ENCODE measurements at regions not wholly inside any gene's neighbourhood (a gene's known extent, or its start where the extent isn't known, plus 50 kb on each side); places are given as distances from the start of the nearest gene placed in this dataset.

- no peak for FAIRE-seq
Observed at GRCh38 chr9:75417471-75417870, 329.2 kb downstream of the OSTF1 start.

GRCh38 chr9:75418518-75418917 lies 330.2 kb downstream of the OSTF1 start:
- FAIRE-seq = no peak
- DNase-seq (ENCODE audit: insufficient read length) = no peak
- TF ChIP-seq TAF1 (IDR thresholded peaks at IDR 0.05; ENCODE audit: borderline replicate concordance, low read depth, low read length) (no peak), POLR2A (IDR thresholded peaks at IDR 0.05; ENCODE audit: low read depth, low read length) (no peak), POLR2AphosphoS5 (IDR thresholded peaks at IDR 0.05; ENCODE audit: low read depth, low read length) (no peak)

More at GRCh38 chr9:75417471-75417870, 329.2 kb downstream of the OSTF1 start:
- TF ChIP-seq POLR2A (IDR thresholded peaks at IDR 0.05; ENCODE audit: low read depth, low read length) = no peak
- TF ChIP-seq POLR2AphosphoS5 (IDR thresholded peaks at IDR 0.05; ENCODE audit: low read depth, low read length) = no peak
- no peak for TF ChIP-seq TAF1 (IDR thresholded peaks at IDR 0.05; ENCODE audit: borderline replicate concordance, low read depth, low read length)
- no peak for DNase-seq (ENCODE audit: insufficient read length)

GRCh38 chr9:75422944-75423522 lies 334.7 kb downstream of the OSTF1 start:
- no peak for FAIRE-seq

DNA sequence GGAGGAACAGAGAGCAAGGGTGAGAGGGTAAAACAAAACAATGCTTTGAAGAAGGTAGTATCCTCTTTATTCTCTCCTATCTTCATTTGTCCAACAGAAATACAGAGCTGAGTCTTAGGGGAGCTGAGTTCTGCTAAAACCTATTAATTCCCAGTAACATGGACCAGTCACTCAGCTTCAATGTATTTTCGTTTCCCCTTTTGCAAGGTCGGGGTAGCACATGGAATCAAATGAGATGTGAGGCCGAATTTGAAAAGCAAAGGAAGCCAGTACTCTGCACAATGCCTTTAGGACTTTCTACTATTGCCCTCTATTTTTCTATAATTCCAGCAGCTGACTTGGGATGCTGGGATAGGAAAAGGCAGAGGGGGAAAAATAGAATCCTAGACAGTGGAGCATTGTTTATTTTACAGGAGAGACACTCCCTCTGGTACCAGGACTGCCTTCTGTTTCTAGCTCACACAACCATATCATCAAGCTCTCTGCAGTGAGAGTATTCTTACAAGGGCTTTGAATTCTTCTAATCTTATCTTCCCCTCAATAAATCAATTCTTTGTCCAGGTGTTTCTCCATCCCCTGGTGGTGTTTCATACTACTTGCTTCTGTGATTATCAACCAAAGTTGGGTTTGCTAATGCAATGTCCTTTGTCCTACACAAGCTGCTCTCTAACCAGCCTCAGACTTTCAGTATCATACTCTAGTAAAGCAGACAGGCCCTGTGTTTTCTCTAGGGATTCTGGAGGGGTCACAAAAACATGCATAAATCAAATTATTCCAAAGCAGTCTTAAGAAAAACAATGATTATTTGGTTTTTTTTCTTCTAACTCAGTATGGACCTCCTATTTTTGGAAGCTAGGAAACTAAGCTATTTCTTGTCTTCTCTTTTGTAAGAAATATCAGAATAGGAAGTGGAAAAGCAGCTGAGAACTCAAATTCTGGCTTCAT lies 341.5 kb downstream of the OSTF1 start:
- TF ChIP-seq POLR2AphosphoS5 (IDR thresholded peaks at IDR 0.05; ENCODE audit: low read depth, low read length) (no peak), TAF1 (IDR thresholded peaks at IDR 0.05; ENCODE audit: borderline replicate concordance, low read depth, low read length) (no peak), POLR2A (IDR thresholded peaks at IDR 0.05; ENCODE audit: low read depth, low read length) (no peak)
- DNase-seq (ENCODE audit: insufficient read length) (no peak), FAIRE-seq (no peak)

More at GRCh38 chr9:75422944-75423522, 334.7 kb downstream of the OSTF1 start:
- no peak for TF ChIP-seq POLR2AphosphoS5 (IDR thresholded peaks at IDR 0.05; ENCODE audit: low read depth, low read length)
- DNase-seq (ENCODE audit: insufficient read length) = no peak

- TF ChIP-seq POLR2A (IDR thresholded peaks at IDR 0.05; ENCODE audit: low read depth, low read length) (no peak), POLR2AphosphoS5 (IDR thresholded peaks at IDR 0.05; ENCODE audit: low read depth, low read length) (no peak), TAF1 (IDR thresholded peaks at IDR 0.05; ENCODE audit: borderline replicate concordance, low read depth, low read length) (no peak)
- DNase-seq (ENCODE audit: insufficient read length) (no peak), FAIRE-seq (no peak)
Observed at GRCh38 chr9:75431375-75431774, 343.1 kb downstream of the OSTF1 start.

GRCh38 chr9:75432386-75432785 lies 344.1 kb downstream of the OSTF1 start:
- no peak for DNase-seq (ENCODE audit: insufficient read length)
- no peak for TF ChIP-seq POLR2A (IDR thresholded peaks at IDR 0.05; ENCODE audit: low read depth, low read length)
- no peak for TF ChIP-seq TAF1 (IDR thresholded peaks at IDR 0.05; ENCODE audit: borderline replicate concordance, low read depth, low read length)
- no peak for TF ChIP-seq POLR2AphosphoS5 (IDR thresholded peaks at IDR 0.05; ENCODE audit: low read depth, low read length)
- FAIRE-seq = no peak

GRCh38 chr9:75432888-75433287 lies 344.6 kb downstream of the OSTF1 start:
- TF ChIP-seq TAF1 (IDR thresholded peaks at IDR 0.05; ENCODE audit: borderline replicate concordance, low read depth, low read length) (no peak), POLR2AphosphoS5 (IDR thresholded peaks at IDR 0.05; ENCODE audit: low read depth, low read length) (no peak), POLR2A (IDR thresholded peaks at IDR 0.05; ENCODE audit: low read depth, low read length) (no peak)
- DNase-seq (ENCODE audit: insufficient read length) (no peak), FAIRE-seq (no peak)

DNA sequence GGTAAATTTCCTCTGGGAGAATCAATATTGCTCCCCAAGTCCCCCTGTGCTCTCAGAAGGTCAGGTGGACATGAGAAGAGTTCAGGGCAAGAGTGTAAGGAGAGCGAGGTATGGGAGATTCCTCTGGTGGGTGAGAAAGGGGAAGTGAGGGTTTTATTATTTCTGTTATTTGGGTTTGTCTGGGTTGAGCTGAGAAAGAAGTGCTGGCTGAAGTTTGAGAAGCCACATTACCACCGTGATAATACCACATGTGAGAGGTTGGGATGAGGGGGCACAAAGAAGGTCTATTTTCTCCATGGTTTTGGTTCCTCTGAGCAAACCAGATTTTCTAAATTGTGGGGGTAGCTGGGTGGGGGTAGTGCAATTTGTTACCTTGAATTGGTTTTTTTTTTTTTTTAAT lies 350.4 kb downstream of the OSTF1 start:
- TF ChIP-seq POLR2A (IDR thresholded peaks at IDR 0.05; ENCODE audit: low read depth, low read length) (no peak), TAF1 (IDR thresholded peaks at IDR 0.05; ENCODE audit: borderline replicate concordance, low read depth, low read length) (no peak), POLR2AphosphoS5 (IDR thresholded peaks at IDR 0.05; ENCODE audit: low read depth, low read length) (no peak)
- no peak for FAIRE-seq

DNA sequence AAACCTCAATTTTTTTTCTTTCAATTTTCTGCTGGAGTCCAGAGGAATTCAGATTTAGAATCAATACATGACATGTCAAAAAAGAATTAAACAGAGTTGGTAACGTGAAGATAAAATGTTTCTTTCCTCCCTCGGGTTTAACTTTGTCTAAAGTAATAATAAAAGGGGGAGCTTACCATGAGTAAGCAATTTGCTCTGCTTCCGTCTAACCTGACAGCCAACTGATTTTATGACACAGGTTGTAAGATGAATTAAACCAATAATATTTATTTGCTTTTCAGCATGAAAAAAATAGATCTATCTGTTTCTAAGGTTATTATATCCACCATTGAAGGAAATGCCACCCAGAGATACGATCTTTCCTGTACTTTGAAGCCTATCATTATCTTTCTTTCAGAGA lies 352.6 kb downstream of the OSTF1 start:
- FAIRE-seq = no peak
- TF ChIP-seq TAF1 (IDR thresholded peaks at IDR 0.05; ENCODE audit: borderline replicate concordance, low read depth, low read length) (no peak), POLR2A (IDR thresholded peaks at IDR 0.05; ENCODE audit: low read depth, low read length) (no peak), POLR2AphosphoS5 (IDR thresholded peaks at IDR 0.05; ENCODE audit: low read depth, low read length) (no peak)
- no peak for DNase-seq (ENCODE audit: insufficient read length)

More for the DNA sequence above, 350.4 kb downstream of the OSTF1 start:
- DNase-seq (ENCODE audit: insufficient read length) = no peak

DNA sequence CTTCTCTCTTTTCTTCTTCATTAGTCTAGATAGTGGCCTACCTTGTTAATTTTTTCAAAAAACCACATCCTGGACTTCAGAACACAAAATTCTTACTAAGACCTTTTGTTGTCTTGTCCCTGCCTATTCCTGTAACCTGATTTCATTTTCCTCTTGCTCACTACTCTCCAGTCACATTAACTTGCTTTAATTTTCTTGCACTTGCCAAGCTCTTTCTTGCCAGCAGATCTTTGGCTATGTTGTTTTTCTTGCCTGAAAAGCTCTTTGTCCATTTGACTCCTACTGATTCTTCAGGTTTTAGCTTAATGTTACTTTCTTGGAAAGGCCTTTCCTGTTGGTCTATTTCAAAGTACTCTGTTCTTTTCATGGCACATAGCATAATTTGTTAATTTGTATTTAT lies 356.8 kb downstream of the OSTF1 start:
- TF ChIP-seq TAF1 (IDR thresholded peaks at IDR 0.05; ENCODE audit: borderline replicate concordance, low read depth, low read length) (no peak), POLR2AphosphoS5 (IDR thresholded peaks at IDR 0.05; ENCODE audit: low read depth, low read length) (no peak), POLR2A (IDR thresholded peaks at IDR 0.05; ENCODE audit: low read depth, low read length) (no peak)
- DNase-seq (ENCODE audit: insufficient read length) = no peak
- no peak for FAIRE-seq

DNA sequence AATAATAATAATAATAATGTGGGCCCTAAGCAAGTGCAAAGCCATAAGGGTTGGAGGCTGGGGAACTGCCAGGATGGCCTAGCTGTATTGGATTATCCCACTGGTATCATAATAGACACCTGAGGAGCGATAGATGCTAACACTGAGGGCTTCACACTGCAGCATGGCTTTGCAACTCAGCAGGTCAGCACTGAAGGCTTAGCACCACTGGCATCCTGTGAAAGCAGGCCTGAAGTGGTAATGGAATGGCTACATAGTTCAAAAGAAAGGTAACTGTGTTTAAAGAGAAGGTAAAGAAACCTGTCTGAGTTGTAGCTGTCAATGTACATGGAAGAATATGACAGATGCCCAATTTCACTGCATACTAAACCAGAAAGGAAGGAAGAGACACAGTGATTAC lies 359.0 kb downstream of the OSTF1 start:
- no peak for TF ChIP-seq POLR2A (IDR thresholded peaks at IDR 0.05; ENCODE audit: low read depth, low read length)
- TF ChIP-seq POLR2AphosphoS5 (IDR thresholded peaks at IDR 0.05; ENCODE audit: low read depth, low read length) = no peak
- TF ChIP-seq TAF1 (IDR thresholded peaks at IDR 0.05; ENCODE audit: borderline replicate concordance, low read depth, low read length) = no peak
- FAIRE-seq (no peak), DNase-seq (ENCODE audit: insufficient read length) (no peak)

DNA sequence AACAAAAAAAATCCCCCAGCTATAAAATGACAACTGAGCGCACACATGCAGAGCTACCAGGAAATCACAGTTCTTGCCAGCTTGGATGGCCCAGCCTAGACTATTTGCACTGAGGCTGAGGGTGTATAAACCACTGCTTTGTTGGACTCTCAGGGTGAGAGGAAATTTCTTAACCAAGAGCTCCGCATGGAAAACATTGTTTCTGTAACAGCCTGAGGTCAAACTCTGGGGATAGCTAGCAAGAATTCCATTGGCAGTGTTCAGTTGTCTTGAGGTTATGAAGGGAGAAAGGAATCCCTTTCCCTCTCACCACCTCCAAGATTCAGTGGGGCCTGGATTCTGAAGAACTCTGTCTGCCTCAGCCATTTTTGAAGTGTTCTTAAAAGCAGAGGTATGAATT lies 360.0 kb downstream of the OSTF1 start:
- TF ChIP-seq TAF1 (IDR thresholded peaks at IDR 0.05; ENCODE audit: borderline replicate concordance, low read depth, low read length) (no peak), POLR2AphosphoS5 (IDR thresholded peaks at IDR 0.05; ENCODE audit: low read depth, low read length) (no peak), POLR2A (IDR thresholded peaks at IDR 0.05; ENCODE audit: low read depth, low read length) (no peak)
- DNase-seq (ENCODE audit: insufficient read length) (no peak), FAIRE-seq (no peak)

Data from GM12892 (cell line).